ENCODE measurements at regions not wholly inside any gene's neighbourhood (a gene's known extent, or its start where the extent isn't known, plus 50 kb on each side); places are given as distances from the start of the nearest gene placed in this dataset.

- DNase-seq (ENCODE audit: low read depth in 1 of 2, low spot score in 2 of 2): no peak
- H2AK5ac ChIP-seq (ENCODE audit: low read depth, low read length): no peak overlapping the region
- H3K56ac ChIP-seq (replicated peaks; ENCODE audit: insufficient read length, low read depth, low read length): no peak overlapping the region
- H2BK120ac ChIP-seq (replicated peaks; ENCODE audit: low read depth, low read length): no peak overlapping the region
- CTCF ChIA-PET (ENCODE audit: partially characterized antibody): interaction anchor here (0.6 to 1.1 kb wide), 2 partner anchors 33 to 669 kb away, joined by 3 to 4 read pairs; no protein-coding TSS in a partner anchor
- no peak overlapping the region for H2BK5ac ChIP-seq (ENCODE audit: low read depth, low read length)
- H3K27ac ChIP-seq (ENCODE audit: low read depth, low read length): no peak overlapping the region
- H3K4ac ChIP-seq (replicated peaks; ENCODE audit: insufficient read length, low read depth, low read length): no peak overlapping the region
- H2BK15ac ChIP-seq (ENCODE audit: low read length): no peak overlapping the region
- H3K23ac ChIP-seq (ENCODE audit: insufficient read length): no peak overlapping the region
- POLR2A ChIA-PET (ENCODE audit: partially characterized antibody): no interaction called here
- no peaks in the 10 kb centered on the region for H3K23me2 ChIP-seq (ENCODE audit: low read depth, low read length)
- no peak overlapping the region for H2BK20ac ChIP-seq (ENCODE audit: low read length)
- no peak overlapping the region for H3K14ac ChIP-seq (ENCODE audit: insufficient read length)
- H4K8ac ChIP-seq (ENCODE audit: extremely low read depth, insufficient read depth, low read length): no peak overlapping the region
- H4K91ac ChIP-seq (replicated peaks; ENCODE audit: insufficient read length, low read length): no peak overlapping the region
- no peaks in the 10 kb centered on the region for H3K27me3 ChIP-seq (replicated peaks in 1 of 4; ENCODE audit: control insufficient read depth in 3 of 4, extremely low read depth in 1 of 4, insufficient read depth in 3 of 4, low read length in 3 of 4)
- no peaks in the 10 kb centered on the region for H4K20me1 ChIP-seq (replicated peaks in 1 of 2; ENCODE audit: control insufficient read depth in 1 of 2, insufficient read depth in 2 of 2, low read length in 2 of 2)
- no peak overlapping the region for H2AFZ ChIP-seq (ENCODE audit: low read length)
- H3K4me1 ChIP-seq (replicated peaks in 1 of 4; ENCODE audit: control insufficient read depth in 3 of 4, insufficient read depth in 4 of 4, low read length in 3 of 4): no peaks in the 10 kb centered on the region
- no peak overlapping the region for H3K18ac ChIP-seq (ENCODE audit: extremely low read depth, low read length)
- no peaks in the 10 kb centered on the region for H3K36me3 ChIP-seq (ENCODE audit: control insufficient read depth in 2 of 4, insufficient read depth in 4 of 4, low read length in 3 of 4)
- no peak for FAIRE-seq
- H2BK12ac ChIP-seq (ENCODE audit: low read depth, low read length): no peak overlapping the region
- no peak overlapping the region for H3K4me2 ChIP-seq (ENCODE audit: insufficient read depth in 1 of 2, low read depth in 2 of 2, low read length in 2 of 2)
- no peaks in the 10 kb centered on the region for H3K79me1 ChIP-seq (ENCODE audit: low read depth, low read length)
- H3K4me3 ChIP-seq (ENCODE audit: extremely low read depth in 1 of 4, insufficient read depth in 2 of 4, low read depth in 3 of 4, low read length in 4 of 4): no peak overlapping the region
- H3K9me3 ChIP-seq (ENCODE audit: insufficient read depth in 2 of 2, low read depth in 1 of 2, low read length in 1 of 2): no peaks in the 10 kb centered on the region; a peak in 1 of 4 replicates
- no peak overlapping the region for H4K5ac ChIP-seq (ENCODE audit: insufficient read length, low read depth, low read length)
- H3K9ac ChIP-seq (replicated peaks in 1 of 4; ENCODE audit: extremely low read depth in 1 of 4, low read depth in 3 of 4, low read length in 3 of 4): no peak overlapping the region
- WGBS, 2 experiments (ENCODE audit: extremely low coverage in 1 of 2, insufficient coverage in 1 of 2, insufficient read length in 1 of 2, insufficient replicate concordance in 2 of 2, low coverage in 1 of 2, low lambda C conversion rate in 2 of 2, missing lambda C conversion rate in 1 of 2): 88% methylated on average over 9 of the region's 9 CpGs; no CpG with 5 or more reads in 1 of the 2 experiments
- no peaks in the 10 kb centered on the region for H3K79me2 ChIP-seq (ENCODE audit: control insufficient read depth in 1 of 2, insufficient read depth in 2 of 2, low read length in 2 of 2)
- TF ChIP-seq BACH1 (IDR thresholded peaks at IDR 0.05; ENCODE audit: low read length) (no peak), PHF8 (conservative IDR thresholded peaks at IDR 0.05; ENCODE audit: low read depth, low read length) (no peak), CHD2 (IDR thresholded peaks at IDR 0.05; ENCODE audit: low read length) (no peak), TAF1 (IDR thresholded peaks at IDR 0.05; ENCODE audit: low read depth, low read length) (no peak), USF2 (IDR thresholded peaks at IDR 0.05; ENCODE audit: low read length) (no peak), CHD1 (IDR thresholded peaks at IDR 0.05; ENCODE audit: low read depth, low read length) (no peak), CBX5 (IDR thresholded peaks at IDR 0.05; ENCODE audit: low read depth, low read length) (no peak), SIRT6 (IDR thresholded peaks at IDR 0.05; ENCODE audit: low read length) (no peak), YY1 (IDR thresholded peaks at IDR 0.05; ENCODE audit: low read depth, low read length) (no peak), HDAC6 (IDR thresholded peaks at IDR 0.05; ENCODE audit: low read depth, low read length) (no peak), HDAC2 (IDR thresholded peaks at IDR 0.05; ENCODE audit: borderline replicate concordance in 1 of 2, low read depth in 2 of 2, low read length in 2 of 2) (no peak), SIX5 (IDR thresholded peaks at IDR 0.05; ENCODE audit: low read depth, low read length) (no peak), TEAD4 (IDR thresholded peaks at IDR 0.05; ENCODE audit: low read depth, low read length) (no peak), CBX8 (IDR thresholded peaks at IDR 0.05; ENCODE audit: borderline replicate concordance, low read depth, low read length) (no peak), FOSL1 (IDR thresholded peaks at IDR 0.05; ENCODE audit: insufficient read depth, low read depth, low read length) (no peak)
Measured at GRCh38 chr16:8062677-8063076, 527.6 kb downstream of the TMEM114 start.
